Breast epithelium (tissue), 4 donors: ENCODE measurements at regions not wholly inside any gene's neighbourhood (a gene's known extent, or its start where the extent isn't known, plus 50 kb on each side); places are given as distances from the start of the nearest gene placed in this dataset.

Experiments
- DNase-seq, 2 donors: peaks; one replicate each; pipeline ENCODE4 v3.0.0-alpha.2; 2019; ENCODE audit warnings: low spot score in 2 of 2
- H3K27ac ChIP-seq, 2 donors: fragments of 200-600 bp; sonication (generic) in 1 of 2; one replicate each; pipeline ENCODE4 v1.5.1; 2016 to 2019; ENCODE audit warnings: mild to moderate bottlenecking in 1 of 2
- H3K27me3 ChIP-seq, 2 donors: fragments of 200-600 bp; sonication (generic) in 1 of 2; one replicate each; pipeline versions ENCODE4 v1.5.1 to v1.6.0; 2017 to 2019; ENCODE audit warnings: control low read depth in 1 of 2, mild to moderate bottlenecking in 1 of 2
- H3K36me3 ChIP-seq: fragments of 200-600 bp; one replicate; pipeline ENCODE4 v1.5.1; 2019
- H3K4me1 ChIP-seq, 2 donors: fragments of 200-600 bp; sonication (generic); one replicate each; pipeline ENCODE4 v1.5.1; 2016 to 2019; ENCODE audit warnings: control low read depth in 1 of 2
- H3K4me3 ChIP-seq, 3 donors: fragments of 200-600 bp; sonication (generic); 1 replicate in 2 of 3; 2 replicates in 1 of 3; pipeline ENCODE4 v1.5.1; 2016 to 2019; ENCODE audit warnings: mild to moderate bottlenecking in 3 of 3, moderate library complexity in 2 of 3
- H3K9me3 ChIP-seq, 2 donors: fragments of 200-600 bp; sonication (generic) in 1 of 2; one replicate each; pipeline ENCODE4 v1.5.1; 2016 to 2019; ENCODE audit warnings: control low read depth in 1 of 2
- CTCF ChIP-seq, 3 donors: fragments of 450-650 bp; IDR thresholded peaks; one replicate each; pipeline ENCODE4 v1.5.1; 2016 to 2017; ENCODE audit warnings: antibody characterized with exemption in 3 of 3, mild to moderate bottlenecking in 3 of 3, moderate library complexity in 3 of 3
- POLR2A ChIP-seq: fragments of 450-650 bp; IDR thresholded peaks from one replicate; pipeline ENCODE4 v1.6.1; 2016; ENCODE audit warnings: antibody characterized with exemption, mild to moderate bottlenecking, moderate library complexity
- POLR2AphosphoS5 ChIP-seq, 3 donors: sonication (generic); formaldehyde crosslinking; IDR thresholded peaks; one replicate each; pipeline ENCODE4 v1.6.1; 2017; ENCODE audit warnings: antibody characterized with exemption in 3 of 3
- intact Hi-C: fragments of 100-400 bp; cut with DNase I; formaldehyde crosslinking; loops from one replicate; pipeline ENCODE4 v1.15.1; 2023; ENCODE audit warnings: low total_unique reads

GRCh38 chr2:65489269-65489668 is 56.9 kb upstream of the SPRED2 start:
- Histone ChIP-seq H3K36me3 (no peaks in the 10 kb centered on the region), H3K27ac (no peak overlapping the region), H3K4me1 (no peaks in the 10 kb centered on the region), H3K27me3 (no peaks in the 10 kb centered on the region), H3K4me3 (no peak overlapping the region), H3K9me3 (no peaks in the 10 kb centered on the region)
- DNase-seq = no peak
- no peak for TF ChIP-seq POLR2A
- TF ChIP-seq POLR2AphosphoS5 (IDR thresholded peaks at IDR 0.05) = no peak
- no peak for TF ChIP-seq CTCF (IDR thresholded peaks at IDR 0.05)
- intact Hi-C loops = no loop called here

- intact Hi-C loops = no loop called here
- Histone ChIP-seq H3K27me3 (no peaks in the 10 kb centered on the region), H3K9me3 (no peaks in the 10 kb centered on the region), H3K4me3 (no peak overlapping the region), H3K4me1 (no peaks in the 10 kb centered on the region), H3K36me3 (no peaks in the 10 kb centered on the region), H3K27ac (no peak overlapping the region)
- TF ChIP-seq CTCF (IDR thresholded peaks at IDR 0.05) (no peak), POLR2AphosphoS5 (IDR thresholded peaks at IDR 0.05) (no peak), POLR2A (no peak)
- DNase-seq = no peak
Measured at GRCh38 chr2:65488527-65488926, 56.1 kb upstream of the SPRED2 start.

GRCh38 chr2:65487404-65487803 is 55.0 kb upstream of the SPRED2 start:
- peak in 1 of 2 donors; percentile 46 for DNase-seq
- intact Hi-C loops = no loop called here
- no peak for TF ChIP-seq CTCF (IDR thresholded peaks at IDR 0.05)
- peak in 1 of 3 donors; percentile 14 for TF ChIP-seq POLR2AphosphoS5 (IDR thresholded peaks at IDR 0.05)
- no peak for TF ChIP-seq POLR2A

GRCh38 chr2:65486802-65487201 is 54.4 kb upstream of the SPRED2 start:
- Histone ChIP-seq H3K27me3 (no peaks in the 10 kb centered on the region), H3K36me3 (no peaks in the 10 kb centered on the region)

More at GRCh38 chr2:65487404-65487803, 55.0 kb upstream of the SPRED2 start:
- H3K27me3 ChIP-seq = no peaks in the 10 kb centered on the region
- no peaks in the 10 kb centered on the region for H3K9me3 ChIP-seq
- H3K36me3 ChIP-seq = no peaks in the 10 kb centered on the region
- H3K4me3 ChIP-seq = no peak overlapping the region
- no peak overlapping the region for H3K27ac ChIP-seq
- no peaks in the 10 kb centered on the region for H3K4me1 ChIP-seq

GRCh38 chr2:65486282-65486681 is 53.9 kb upstream of the SPRED2 start:
- Histone ChIP-seq H3K36me3 (no peaks in the 10 kb centered on the region), H3K9me3 (no peaks in the 10 kb centered on the region), H3K27me3 (no peaks in the 10 kb centered on the region), H3K27ac (no peak overlapping the region), H3K4me1 (no peaks in the 10 kb centered on the region), H3K4me3 (no peak overlapping the region)
- intact Hi-C loops = no loop called here
- TF ChIP-seq POLR2A (no peak), POLR2AphosphoS5 (IDR thresholded peaks at IDR 0.05) (no peak), CTCF (IDR thresholded peaks at IDR 0.05) (no peak)
- DNase-seq = no peak

More at GRCh38 chr2:65486802-65487201, 54.4 kb upstream of the SPRED2 start:
- Histone ChIP-seq H3K9me3 (no peaks in the 10 kb centered on the region), H3K4me1 (no peaks in the 10 kb centered on the region), H3K4me3 (no peak overlapping the region), H3K27ac (no peak overlapping the region)
- intact Hi-C loops = no loop called here
- DNase-seq = no peak
- TF ChIP-seq CTCF (IDR thresholded peaks at IDR 0.05) (no peak), POLR2AphosphoS5 (IDR thresholded peaks at IDR 0.05) (no peak), POLR2A (no peak)
